ENCODE measurements at regions not wholly inside any gene's neighbourhood (a gene's known extent, or its start where the extent isn't known, plus 50 kb on each side); places are given as distances from the start of the nearest gene placed in this dataset.

- TF ChIP-seq POLR2A (IDR thresholded peaks at IDR 0.05) (no peak), CTCF (IDR thresholded peaks at IDR 0.05) (no peak)
These were observed 133.2 kb upstream of the JAG1 start for GRCh38 chr20:10807013-10807412.

All from Peyer's patch (tissue), 4 donors.